GM19438 (cell line): ENCODE measurements at regions not wholly inside any gene's neighbourhood (a gene's known extent, or its start where the extent isn't known, plus 50 kb on each side); places are given as distances from the start of the nearest gene placed in this dataset.
"Not testable (repeated sequence)": the region's sequence is repeated elsewhere in the genome, so short reads cannot be mapped to it uniquely, and the experiment has no call there.

Source experiments
- ATAC-seq: cut with Tn5 transposase; IDR thresholded peaks from one replicate; pipeline ENCODE4 v1.9.1; 2021; ENCODE audit warnings: low read depth; ENCODE audit not compliant: unreplicated experiment

DNA sequence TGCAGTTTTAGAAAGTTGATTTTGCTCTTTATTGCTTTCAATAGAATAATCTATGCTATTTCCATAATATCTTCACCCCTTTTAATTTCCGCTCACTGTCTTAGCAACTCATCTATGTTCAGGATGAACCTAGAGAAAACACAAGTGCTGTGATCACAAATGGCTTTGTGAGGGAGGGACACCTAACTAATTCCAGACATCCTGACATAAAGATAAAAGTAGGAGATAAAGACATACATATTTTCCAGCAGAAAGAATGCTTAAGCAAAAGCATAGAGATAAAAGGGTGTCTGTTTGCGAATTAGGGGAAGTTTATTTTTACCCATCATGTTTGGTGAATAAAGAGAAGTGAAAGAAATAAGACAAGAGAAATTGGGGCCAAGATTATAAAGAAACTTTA is 254.2 kb downstream of the KCNJ2 start:
- no peak for ATAC-seq

DNA sequence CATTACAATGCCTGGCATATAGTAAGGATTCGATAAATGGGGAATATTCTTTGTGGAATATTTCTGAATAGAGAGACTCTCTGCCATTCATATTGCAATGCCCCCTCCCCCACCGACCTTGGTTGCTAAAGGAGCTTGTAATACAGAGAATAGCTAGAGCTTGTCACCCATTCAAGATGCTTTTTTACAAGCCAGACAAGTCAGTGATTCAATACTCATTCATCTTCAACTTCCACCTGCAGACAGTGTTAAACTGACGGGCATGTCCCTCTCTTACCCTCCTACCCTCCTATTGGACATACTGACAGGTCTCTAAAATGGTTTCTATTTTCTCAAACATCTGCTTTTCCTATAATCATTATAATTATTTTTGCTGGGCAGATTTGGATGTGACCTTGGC is 257.4 kb downstream of the KCNJ2 start:
- ATAC-seq = no peak

DNA sequence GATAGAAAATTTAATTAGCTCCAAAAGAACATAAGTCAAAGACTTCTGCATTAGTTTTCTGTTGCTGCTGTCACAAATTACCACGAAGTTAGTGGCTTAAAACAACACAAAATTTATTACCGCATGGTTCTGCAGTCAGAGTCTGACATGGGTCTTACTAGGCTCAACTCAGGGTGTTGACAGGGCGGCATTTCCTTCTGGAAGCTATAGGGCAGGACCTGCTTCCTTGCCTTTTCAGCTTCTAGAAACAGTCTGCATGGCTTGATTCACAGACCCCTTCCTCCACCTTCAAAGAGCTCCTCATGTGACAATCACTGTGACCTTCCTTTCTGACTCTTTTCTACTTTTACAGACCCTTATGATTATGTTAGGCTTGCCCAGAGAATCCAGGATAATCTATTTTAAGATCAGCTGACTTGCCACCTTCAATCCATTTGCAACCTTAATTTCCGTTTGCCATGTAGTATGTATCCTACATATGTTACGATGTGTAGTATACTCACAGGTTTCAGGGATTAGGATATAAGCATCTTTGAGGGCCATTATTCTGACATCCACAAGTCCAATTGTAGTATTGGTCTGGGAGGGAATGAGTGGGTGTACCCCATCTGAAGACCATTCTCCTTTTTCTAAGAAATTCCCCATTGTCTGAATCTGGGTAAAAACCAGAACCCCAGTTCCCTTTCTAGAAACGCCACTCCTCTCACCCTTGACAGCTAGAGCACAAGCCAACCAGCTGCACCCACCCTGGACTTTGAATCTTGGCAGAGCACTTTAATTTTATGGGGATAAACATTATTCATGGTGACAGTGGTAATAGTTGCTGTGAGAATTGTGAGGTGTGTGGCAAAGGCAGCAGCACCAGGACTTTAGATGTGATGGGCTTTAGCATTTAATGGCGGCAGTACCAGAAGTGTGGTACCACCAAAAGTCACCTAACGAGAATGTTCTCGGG is 265.5 kb downstream of the KCNJ2 start:
- no peak for ATAC-seq

DNA sequence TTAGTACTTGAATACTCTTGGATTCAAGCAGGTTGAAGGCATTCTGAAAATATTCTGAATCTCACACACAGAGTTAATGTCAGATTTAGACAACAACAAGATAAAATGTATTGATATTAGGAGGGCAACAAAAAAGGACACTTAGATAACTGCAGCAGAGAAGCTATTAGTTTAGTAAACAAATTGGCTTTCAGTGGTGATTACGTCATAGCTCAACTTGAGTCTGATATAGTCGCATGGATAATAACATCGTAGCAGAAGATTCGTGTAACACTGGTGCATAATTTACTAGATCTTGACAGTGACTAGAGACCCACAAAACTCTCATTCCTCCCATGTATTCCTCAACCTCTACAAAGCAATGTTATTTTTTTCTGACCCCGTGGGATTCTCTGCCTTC is 268.3 kb downstream of the KCNJ2 start:
- no peak for ATAC-seq

DNA sequence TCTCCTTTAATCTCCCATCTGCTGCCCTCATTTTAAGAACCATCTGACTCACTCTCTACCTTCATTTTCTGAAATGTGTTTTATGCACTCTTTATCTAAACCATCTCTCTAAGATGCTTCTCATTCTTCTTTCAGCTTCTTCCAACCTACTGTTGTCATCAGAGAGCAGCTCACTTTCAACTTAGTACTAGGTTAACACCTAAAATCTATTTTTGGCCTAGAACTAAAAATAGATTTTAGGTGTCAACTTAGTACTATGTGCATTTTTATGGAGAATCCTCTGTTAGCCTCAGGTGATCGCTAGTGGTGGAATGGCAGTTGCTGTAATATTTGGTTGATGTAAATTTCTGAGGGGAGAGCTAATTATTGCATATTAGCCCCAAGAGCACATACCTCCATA is 277.1 kb downstream of the KCNJ2 start:
- no peak for ATAC-seq

DNA sequence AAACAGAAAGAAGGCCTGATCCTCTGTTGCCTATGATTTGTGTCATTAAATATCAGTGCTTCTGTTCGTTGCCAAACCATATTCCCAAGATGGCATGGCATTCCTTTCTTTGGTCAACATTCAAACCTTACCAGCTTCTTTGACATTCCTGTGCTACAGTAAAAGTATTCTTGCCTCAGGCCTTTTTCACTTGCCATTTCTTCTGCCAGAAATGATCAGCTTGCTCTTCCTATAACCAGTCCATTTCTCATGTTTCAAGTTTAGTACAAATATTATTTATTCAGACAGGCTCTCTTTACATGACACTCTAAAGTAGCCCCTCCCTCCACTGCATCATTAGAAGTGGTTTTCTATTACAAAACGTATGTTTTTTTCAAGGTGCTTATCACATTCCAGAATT is 278.3 kb downstream of the KCNJ2 start:
- no peak for ATAC-seq

DNA sequence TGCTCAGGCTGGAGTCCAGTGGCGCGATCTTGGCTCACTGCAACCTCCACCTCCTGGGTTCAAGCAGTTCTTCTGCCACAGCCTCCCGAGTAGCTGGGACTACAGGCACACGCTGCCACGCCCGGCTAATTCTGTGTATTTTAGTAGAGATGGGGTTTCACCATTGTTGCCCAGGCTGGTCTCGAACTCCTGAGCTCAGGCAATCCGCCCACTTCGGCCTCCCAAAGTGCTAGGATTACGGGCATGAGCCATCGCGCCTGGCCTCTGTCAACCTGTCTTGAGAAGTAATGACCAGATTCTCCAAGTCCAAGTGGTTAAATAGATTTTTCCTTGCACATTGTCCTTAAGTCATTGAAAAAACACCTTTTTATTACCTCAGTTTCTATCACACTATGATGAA is 283.7 kb downstream of the KCNJ2 start:
- not testable (repeated sequence) for ATAC-seq

DNA sequence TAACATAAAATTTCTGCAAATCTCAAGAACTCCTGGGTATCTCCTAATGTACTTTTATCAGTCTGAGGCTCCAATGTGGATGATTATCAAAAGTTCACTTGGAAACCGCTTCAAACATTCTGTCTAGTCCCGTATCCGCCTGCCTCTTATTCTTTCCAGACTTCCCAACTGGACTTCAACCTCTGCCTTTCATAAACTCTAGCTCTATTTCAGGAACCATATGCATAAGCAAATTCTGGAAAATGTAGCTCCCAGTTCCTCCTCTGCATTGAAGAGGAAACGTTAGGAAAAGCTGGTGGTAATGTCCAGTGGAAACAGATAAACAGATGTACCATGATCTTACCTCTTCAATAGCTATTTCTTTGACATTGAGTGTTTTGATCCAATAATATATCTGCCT is 285.0 kb downstream of the KCNJ2 start:
- no peak for ATAC-seq

DNA sequence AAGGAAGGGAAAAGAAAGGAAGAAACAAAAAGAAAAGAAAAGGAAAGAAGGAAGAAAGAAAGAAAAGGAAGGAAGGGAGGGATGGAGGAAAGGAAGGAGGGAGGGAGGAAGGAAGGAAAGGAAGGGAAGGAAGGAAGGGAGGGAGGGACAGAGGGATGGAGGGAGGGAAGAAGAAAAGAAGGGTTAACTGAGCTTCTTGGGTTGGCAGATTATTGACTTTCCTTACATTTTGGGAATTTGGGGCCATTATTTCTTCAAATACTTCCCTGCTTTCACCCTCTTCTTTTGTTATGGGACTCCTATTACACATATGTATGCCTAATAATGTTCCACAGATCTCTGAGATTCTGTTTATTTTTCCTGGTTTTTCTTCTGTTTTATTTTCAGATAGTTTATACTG is 285.6 kb downstream of the KCNJ2 start:
- no peak for ATAC-seq

DNA sequence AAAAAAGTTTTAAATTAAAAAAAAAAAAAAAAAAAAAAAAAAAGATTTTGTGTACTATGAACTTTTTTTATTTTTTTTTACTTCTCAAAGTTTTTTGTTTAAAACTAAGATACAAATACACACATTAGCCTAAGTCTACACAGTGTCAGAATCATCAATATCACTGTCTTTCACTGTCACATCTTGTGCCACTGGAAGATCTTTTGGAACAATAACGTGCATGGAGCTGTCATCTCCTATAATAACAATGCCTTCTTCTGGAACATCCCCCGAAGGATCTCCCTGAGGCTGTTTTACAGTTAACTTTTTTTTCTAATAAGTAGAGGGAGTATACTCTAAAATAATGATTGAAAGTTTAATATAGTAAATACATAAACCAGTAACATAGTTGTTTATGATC is 295.7 kb downstream of the KCNJ2 start:
- ATAC-seq = no peak

DNA sequence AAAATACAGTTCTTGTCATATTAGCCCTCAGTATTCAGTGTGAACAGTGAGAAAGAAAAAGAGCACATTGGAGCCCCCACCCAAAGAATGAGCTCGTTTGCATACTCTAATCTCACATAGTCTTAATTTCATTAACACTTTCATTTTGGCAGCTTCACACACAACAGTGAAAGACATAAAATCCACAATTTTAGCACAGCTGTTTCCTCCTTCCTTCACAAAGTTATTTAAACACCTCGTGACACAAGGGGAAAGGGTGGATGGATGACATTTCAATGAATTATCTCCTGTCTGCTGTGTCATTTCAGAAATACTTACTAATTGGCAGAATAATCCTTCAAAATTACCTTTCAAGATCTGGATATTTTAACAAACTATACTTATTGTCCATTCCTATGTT is 299.3 kb downstream of the KCNJ2 start:
- no peak for ATAC-seq

DNA sequence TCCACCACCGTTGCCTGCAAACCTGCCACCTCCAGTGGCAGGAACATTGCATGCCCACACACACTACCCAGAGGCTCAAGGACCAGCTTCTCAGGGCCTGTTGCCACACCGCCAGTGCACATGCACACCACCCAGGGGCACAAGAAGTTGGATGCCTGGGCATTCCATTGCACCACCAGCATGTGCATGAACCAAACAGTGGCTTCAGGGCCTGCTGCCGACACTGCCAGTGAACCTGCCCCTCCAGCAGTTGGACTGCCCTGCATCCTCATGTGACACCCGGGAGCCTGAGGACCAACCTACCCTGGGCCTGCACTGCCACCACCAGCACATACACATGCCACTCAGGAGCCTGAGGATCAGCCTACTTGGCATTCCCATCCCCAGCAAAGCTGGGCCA is 303.7 kb downstream of the KCNJ2 start:
- ATAC-seq = no peak

DNA sequence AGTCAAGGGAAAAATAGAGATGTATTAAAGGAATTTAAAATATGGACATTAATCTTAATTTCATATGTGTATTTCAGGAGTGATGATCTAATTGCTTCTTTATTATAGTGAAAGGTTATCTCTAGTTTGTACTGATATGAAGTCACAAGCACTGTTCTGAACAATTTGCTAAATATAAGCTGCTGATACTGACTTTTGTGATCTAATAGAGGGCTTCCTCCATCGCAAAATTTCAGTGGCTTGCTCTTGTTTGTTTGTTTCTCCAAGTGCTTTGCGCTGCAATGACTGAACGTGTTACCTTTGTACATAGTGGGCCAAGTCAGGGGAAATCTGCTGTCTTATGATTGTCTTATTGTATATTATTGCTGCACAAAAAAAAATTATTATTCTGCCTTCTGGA is 307.0 kb downstream of the KCNJ2 start:
- no peak for ATAC-seq

DNA sequence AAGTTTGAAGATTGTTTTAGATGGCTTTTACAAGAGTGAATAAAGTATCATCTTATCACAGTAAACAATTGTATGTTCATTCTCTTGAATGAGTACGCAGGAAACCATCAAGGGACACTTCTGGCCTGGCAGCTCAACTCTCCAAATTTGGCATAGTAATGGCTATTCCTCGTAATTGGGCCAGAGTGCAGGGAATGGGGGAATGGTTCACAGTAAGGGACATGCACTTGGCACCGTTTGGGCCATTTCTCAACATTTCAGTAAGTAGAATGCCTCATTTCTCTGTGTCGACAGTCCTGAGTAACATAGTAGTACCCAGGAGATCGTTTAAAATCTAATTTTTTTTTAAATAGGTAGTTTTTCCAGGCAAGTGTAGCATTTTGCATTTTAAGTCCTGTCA is 309.6 kb downstream of the KCNJ2 start:
- no peak for ATAC-seq

DNA sequence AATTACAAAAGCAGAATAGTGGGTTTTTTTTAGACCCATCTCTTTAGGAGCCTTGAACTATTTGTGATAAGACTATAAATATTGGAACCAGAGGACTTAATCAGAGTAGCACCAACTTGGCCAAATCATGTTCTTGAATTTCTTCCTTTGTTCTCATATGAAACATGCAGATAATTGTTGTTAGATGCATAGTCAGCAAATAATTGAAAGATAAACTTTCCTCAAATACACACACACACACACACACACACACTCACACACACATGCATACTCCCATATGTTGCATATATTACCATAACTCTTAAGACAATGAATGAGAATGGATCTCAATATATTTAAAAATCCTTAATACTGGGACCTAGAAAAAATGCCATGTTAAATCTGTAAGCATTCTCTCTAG is 310.4 kb downstream of the KCNJ2 start:
- no peak for ATAC-seq

DNA sequence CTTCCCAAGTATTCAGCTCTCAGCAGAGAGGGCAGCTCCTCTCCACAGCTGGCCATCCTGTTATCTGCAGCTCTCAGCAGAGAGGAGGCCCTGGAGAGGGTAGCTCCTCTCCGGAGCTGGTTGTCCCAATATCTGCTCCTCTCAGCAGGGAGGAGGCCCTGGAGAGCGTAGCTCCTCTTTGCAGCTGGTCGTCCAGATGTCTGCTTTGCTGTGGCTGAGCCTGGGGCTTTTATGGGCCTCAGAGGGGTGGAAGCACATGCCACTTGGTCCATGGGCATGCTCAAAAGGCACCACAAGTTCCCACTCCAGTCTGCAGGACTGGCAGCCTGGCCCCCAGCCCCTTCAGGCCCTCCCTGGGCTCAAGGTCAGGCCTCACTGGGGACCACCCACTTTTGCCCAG is 314.3 kb downstream of the KCNJ2 start:
- no peak for ATAC-seq

DNA sequence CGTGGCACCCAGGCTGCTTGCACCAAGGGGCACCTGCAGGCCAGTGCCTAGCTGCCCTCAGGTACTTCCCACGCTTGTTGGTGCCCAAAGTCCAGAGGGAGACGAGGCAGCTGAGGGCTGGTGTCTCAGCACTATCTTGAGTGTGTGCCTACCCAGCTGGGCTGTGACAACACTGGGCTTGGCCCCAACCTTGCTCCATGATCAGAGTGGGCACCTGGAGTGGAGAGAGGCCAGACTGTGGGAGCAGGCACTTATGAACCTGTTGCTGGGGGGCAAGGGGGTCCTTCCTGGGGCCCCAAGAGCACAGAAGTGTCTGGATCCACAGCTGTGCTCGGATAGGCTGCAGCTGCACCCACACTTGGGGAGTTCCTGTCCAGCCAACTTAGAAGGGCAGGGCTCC is 314.7 kb downstream of the KCNJ2 start:
- no peak for ATAC-seq

DNA sequence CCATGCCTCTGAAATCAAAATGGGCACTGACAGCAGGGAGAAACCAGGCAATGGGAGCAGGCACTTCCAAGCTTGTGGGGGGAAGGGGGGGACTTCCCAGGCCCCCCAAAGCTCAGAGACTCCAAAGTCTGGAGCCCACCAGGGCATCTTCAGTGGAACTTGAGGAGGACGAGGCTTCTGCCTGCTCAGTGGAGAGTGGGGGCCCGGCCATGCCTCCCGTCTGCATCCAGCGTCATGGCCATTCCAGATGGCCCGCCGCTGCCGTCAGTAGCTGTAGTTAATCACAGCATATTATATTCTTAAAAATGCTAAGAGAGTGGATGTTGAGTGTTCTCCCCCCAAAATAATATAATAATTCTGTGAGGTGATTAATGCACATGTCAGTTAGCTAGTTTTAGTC is 315.2 kb downstream of the KCNJ2 start:
- ATAC-seq = no peak

DNA sequence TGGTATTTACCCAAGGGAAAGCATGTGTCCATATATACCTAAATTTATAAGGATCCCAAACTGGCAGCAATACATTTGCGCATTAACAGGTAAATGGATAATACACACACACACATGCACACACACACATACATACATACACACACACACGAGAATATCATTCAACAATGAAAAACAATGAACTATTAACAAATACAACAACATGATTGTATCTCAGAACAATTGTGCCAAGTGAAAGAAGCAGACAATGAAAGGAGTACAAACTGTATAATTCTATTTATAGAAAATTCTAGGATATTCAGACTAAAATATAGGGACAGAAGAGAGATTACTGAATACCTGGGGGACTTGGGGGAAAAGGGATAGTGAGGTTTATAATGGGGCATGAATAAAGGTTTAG is 323.0 kb downstream of the KCNJ2 start:
- no peak for ATAC-seq

DNA sequence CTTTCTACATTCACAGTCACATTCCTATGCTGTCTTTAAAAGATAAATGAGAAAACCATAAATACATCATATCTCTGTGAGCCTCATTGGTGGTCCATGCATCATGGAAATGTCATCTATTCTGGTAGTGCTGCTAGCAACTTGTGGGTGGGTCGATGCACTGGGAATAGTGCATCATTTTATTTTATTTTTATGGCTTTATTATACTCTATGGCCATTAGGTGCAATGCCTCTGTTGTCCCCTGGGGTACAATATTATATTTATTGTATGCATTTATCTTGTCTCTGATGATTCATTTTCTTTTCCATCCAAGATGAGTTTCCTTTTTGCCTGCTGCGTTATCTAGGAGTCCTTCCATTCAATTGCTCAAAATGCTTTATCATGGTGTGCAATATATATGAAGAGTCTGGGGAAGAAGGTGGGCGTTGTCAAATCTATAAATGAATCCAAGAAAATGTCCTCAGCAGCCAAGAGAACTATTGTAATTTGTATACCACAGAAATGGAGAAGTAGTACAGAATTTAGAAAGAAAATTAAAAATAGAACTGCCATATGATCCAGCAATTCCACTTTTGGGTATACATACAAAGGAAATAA is 324.0 kb downstream of the KCNJ2 start:
- no peak for ATAC-seq

DNA sequence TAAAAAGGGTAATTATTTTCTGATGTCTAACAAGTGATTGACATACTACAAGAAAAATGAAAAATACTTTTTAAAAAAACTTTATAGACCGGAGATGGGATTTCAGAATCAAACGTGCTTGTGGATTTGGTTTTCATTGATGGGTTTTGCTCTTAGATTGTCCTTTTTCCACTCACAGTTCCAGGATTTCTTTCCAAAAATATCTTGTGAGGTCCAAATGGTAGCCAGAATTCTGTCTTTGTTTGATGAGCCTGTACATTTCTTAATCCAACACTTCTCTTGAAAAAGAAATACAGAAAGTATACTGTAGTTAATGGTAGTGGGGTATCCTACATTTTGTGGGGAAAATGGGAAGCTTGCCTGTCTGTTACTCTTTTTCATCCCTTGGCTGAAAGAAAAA is 329.3 kb downstream of the KCNJ2 start:
- no peak for ATAC-seq

DNA sequence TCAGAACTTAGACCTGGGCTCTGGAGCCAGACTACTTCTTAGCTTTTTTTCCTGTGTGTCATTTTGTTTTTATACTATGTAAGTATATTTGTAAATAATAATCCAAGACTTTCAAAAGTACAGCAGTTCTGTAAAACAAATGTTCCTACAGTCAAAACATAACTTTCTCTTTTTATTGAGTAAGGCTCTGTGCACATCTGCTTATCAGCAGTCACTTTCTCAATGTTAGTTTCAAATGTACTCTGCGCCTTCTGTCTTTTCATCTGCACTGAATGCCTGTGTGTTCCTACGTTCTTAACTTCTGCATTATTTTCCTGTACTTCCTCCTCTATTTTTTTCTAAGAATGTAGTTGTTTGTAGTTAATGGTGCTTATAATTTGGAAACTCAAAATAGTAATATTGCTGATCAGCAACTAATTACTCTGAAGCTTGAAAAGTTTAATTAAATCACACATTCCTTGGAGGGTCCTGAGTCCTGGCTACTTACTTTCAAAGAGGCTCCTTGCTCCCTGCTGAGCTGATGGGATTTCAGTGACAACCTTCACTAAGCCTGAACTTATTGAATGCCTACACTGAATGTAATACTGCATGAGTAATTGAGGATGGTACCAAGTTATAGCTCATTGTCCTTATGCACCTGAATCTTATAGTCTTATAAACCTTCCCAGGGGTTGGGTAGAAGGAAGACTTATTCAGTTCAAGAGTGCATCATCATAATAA is 329.9 kb downstream of the KCNJ2 start:
- no peak for ATAC-seq
